ENCODE measurements at regions not wholly inside any gene's neighbourhood (a gene's known extent, or its start where the extent isn't known, plus 50 kb on each side); places are given as distances from the start of the nearest gene placed in this dataset.
"Not testable (repeated sequence)": the region's sequence is repeated elsewhere in the genome, so short reads cannot be mapped to it uniquely, and the experiment has no call there.

DNA sequence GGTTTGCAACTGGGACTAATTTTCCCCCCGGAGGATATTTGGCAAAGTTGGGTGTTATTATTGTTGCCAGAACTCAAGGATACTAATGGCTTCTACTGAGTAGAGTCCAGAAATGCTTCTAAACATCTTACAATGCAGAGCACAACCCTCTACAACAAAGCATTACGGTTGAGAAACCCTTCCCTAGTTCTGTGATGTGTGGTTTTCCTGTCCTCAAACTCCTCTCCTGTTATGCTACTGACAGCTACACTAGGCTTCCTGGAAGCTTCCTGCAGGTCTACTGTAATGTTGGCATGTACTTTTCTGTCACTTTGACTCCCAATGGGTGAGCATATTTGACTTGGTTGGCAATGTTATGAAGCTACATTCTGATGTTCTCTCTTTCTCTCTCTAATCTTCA, 1656.9 kb downstream of the MRPL39 start:
- no peak for DNase-seq

DNA sequence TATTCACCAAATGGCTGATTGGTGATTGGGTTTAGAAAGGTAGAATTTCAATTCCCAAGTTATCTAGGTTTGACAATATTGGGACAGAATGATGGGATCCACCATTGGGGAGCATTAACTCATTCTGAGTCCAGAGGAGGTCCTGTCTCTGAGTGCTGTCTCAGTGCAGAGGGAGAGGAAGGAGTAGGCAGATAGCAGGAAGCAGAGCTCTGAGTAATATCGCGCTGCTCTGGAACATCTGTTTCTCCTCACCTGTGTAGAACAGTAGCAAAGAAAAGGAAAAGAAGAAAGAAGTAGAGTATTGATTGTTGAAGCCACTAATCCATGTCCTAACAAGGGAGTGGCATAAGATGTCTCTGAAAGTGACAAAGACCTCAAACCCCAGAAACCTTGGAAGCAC, 1657.8 kb downstream of the MRPL39 start:
- DNase-seq, result no peak

DNA sequence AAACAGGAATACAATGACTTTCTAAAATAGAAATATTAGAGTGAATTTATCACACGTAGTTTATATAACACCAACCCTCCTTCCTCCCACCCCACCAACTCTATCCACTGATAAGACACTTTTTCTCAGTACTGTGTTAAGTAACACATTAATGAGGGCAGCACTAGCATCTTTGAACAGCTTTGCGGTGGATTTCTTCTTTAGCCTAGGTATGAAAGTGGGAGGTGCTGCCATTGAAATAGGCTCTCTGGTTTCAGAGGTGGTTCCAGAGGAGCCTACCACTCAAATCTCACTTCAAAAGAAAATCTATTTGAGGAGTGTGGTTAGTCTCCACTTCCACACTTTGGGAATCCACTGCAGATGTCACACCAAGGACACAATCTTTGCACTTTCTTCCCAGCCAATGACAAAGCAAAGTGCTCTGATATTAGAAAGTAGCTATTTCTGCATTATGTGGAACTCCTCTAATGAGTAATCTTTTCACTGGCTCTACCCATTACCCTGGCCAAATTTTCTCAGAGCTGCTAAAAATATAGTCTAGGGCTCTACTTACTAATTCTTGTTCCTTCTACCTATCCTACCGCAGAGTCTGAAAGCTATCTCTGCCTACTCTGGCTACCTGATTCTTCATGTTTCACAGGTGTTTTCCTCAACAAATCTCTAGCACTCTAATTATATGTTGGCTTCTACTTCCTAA, 1667.8 kb downstream of the MRPL39 start:
- no peak for DNase-seq

DNA sequence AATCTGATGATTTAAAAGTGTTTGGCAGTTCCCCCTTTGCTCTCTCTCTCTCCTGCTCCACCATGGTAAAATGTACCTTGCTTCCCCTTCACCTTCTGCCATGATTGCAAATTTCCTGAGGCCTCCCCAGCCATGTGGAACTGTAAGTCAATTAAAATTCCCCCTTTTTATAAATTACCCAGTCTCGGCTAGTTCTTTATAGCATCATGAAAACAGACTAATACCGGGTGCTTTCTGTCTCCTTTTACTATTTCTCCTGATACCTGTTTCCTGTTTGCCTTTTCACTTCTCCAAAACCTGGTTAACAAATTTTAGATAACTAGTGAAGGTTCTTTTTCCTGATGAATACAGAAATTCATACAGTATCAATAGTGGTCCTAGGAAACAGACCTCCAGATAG, 1670.3 kb downstream of the MRPL39 start:
- no peak for DNase-seq

DNA sequence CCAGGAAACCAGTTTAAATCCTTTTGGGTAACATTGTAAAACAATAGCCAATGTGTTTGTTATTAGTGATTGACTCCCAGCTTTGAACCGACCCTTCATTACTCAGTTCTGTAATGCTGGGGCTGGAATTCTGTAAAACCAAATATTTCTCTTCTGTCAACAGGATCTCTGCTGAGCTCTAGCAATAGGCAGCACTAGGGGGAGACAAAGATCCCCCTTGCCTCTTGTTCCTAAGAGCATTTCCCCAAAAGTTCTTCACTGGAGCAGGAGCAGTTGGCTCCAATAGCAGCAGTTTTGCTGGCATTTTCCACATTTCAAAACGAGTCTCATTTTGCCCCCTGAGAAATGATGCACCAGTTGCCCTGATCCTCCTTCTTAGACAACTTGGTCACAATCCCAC, 1671.1 kb downstream of the MRPL39 start:
- no peak for DNase-seq

DNA sequence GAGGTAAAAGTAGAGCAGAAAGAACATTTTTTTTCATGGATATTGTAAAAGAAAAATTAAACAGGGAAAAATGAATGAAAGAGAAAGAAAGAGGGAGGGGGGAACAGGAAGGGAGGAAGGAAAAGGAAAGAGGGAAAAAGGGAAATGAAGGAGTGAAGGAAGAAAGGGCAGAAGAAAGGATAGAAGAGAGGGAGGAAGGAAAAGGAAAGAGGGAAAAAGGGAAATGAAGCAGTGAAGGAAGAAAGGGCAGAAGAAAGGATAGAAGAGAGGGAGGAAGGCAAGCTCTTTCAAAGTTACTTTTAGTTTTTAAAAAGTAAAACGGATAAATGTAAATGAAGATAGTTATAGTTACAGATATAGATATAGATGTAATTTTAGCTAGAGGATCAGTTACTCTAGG, 1676.7 kb downstream of the MRPL39 start:
- DNase-seq, result no peak

DNA sequence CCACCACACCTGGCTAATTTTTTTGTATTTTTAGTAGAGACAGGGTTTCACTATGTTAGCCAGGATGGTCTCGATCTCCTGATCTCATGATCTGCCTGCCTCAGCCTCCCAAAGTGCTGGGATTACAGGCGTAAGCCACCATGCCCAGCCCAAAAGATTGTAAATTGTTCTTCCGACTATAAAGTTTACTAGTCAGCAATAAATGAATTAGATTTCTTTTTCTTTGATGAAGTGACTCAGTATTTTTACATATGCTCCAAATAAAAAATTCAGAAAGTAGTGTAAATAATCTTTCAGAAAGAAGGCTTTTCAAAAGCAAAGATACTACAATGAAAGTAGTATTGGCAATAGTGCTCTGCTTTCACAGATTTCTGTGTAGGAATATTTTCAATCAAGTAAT, 1680.9 kb downstream of the MRPL39 start:
- DNase-seq, result not testable (repeated sequence)

DNA sequence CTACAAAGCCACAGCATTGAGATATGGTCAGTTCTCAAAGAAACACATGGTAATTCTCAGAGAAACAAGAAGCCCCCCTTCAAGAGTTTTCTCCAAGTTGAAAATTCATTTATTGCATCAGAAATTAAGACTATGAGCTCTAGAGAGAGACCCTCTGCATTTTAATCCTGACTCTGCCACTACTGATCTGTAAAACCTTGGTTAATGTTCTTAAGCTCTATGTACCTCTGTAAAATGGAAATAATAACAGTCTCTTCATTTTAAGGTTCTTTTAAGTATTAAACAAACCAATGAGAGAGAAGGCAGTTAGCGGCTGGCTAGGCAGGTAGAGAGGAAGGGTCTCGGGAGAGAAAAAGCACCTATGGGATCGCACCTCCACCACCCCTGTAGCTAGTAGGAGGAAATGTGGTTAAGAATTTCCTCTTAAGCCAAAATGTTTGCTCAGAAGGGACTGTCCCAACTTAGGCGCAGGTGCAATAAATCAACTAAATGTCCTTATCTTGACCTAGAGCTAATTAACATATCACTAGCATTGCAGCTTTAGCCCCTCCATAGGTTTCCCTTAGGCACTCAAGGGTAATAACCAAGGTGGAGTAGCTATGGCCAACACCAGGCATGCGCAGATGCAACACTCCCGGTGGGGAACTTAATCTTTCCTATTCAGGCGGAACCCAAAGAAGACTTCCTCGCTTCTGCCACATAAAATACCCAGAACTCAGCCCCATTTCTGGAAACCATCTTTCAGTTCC, 1685.4 kb downstream of the MRPL39 start:
- no peak for DNase-seq

DNA sequence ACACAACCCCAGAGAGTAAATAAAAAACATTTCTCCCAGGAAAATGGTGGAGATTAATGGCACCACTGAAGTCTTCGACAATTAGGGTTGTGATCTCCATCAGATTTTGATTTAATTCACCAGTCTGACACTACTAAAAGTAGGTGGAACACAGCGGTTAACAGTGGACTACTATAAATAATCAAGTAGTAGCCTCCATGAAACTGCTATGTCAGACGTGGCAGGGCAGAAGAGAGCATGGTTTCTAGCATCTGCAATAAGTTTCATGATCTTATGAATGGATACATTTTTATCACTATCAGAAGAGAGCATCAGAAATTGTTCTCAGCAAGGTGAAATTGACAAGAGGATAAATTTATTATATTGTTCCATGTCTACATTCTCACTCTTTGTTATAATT, 1706.6 kb downstream of the MRPL39 start:
- DNase-seq, result no peak

DNA sequence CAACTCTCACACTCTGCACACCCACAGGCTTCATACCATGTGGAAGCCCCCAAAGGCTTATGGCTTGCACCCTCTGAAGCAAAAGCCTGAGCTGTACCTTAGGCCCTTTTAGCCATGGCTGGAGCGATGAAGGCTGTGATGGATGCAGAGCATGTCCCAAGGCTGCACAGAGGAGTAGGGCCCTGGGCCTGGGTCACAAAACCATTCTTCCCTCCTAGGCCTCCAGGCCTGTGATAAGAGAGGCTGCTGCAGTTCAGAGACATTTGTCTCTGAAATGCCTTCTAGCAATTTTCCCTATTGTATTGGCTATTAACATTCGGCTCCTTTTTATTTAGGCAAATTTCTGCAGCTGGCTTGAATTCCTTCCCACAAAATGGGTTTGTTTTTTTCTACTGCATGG, 1707.7 kb downstream of the MRPL39 start:
- DNase-seq, result no peak

DNA sequence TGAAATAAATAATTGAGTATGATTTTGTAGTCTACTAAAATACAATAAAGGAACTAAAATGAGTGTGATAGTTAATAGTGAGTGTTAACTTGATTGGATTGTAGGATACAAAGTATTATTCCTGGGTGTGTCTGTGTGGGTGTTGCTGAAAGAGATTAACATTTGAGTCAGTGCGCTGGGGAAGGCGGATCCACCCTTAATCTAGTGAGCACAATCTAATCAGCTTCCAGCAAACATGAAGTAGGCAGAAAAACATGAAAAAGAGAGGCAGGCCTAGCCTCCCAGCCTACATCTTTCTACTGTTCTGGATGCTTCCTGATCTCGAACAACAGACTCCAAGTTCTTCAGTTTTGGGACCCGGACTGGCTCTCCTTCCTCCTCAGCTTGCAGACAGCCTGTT, 1716.6 kb downstream of the MRPL39 start:
- no peak for DNase-seq

DNA sequence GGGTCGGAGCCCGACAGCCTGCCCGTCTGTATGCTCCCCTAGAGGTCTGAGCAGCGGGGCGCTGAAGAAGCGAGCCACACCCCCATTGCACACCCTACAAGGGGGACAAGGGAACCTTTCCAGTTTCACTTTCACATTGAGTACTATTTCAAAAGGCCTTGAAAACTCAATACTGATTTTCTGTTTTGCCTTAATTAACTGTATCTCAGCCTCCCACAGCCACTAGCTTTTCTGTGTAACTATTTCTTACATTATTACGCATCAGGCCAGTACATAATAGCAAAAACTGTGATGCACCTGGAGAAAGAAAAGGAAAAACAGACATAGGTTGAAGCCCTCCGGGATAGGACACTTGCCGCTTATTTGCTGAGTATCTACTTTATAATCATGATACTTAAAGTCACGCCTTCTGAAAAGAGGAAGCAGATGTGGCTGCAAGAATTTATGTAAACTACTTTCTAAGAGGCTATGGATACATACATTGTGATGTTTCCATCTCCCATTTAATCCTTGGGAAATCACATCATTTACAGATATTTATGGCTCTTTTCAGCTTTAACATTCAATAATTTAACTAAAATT, 1719.5 kb downstream of the MRPL39 start:
- DNase-seq, result peak; percentile 34

DNA sequence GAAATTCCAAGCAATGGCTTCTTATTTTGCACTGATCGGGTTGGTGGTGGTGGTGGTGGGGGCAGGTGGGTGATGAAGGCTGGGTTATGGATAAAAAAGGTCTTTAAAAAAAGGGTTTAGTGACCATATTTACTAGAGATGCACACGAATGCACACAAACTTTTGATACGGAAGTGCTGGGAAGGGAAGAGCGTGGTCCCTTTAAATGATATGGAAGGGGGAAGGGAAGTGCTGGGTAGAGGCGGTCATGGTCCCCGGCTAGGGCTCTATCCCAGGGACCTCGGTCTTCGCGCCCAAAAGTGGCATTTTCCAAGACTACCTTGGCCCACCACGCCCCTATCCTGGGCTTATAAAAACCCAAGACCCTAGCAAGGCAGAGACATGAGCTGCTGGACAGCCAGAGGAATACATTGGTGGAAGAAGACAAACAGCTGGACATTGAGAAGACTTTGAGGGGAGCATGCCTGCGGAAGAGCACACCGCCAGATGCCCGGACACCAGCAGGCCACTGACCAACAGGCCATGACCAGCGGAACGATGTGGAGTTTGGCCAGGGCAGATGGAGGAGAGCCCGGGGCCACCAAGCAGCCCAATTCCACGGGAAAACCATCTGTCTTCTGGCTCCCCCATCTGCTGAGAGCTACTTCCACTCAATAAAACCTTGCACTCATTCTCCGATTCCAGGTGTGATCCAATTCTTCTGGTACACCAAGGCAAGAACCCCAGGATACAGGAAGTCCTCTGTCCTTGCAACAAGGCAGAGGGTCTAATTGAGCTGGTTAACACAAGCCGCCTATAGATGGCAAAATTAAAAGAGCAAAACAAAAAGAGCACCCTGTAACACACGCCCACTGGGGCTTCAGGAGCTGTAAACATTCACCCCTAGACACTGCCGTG, 1720.2 kb downstream of the MRPL39 start:
- DNase-seq, result no peak

DNA sequence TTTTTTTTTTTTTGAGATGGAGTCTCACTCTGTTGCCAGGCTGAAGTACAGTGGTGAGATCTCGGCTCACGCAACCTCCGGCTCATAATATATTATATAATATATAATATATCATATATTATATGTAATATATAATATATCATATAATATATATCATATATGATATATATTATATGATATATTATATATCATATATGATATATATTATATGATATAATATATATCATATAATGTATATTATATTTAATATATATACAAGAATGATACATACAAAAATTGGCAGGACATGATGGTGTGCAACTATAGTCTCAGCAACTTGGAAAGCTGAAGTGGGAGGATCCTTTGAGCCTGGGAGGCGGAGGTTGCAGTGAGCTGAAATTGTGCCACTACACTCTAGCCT, 1725.5 kb downstream of the MRPL39 start:
- no peak for DNase-seq

DNA sequence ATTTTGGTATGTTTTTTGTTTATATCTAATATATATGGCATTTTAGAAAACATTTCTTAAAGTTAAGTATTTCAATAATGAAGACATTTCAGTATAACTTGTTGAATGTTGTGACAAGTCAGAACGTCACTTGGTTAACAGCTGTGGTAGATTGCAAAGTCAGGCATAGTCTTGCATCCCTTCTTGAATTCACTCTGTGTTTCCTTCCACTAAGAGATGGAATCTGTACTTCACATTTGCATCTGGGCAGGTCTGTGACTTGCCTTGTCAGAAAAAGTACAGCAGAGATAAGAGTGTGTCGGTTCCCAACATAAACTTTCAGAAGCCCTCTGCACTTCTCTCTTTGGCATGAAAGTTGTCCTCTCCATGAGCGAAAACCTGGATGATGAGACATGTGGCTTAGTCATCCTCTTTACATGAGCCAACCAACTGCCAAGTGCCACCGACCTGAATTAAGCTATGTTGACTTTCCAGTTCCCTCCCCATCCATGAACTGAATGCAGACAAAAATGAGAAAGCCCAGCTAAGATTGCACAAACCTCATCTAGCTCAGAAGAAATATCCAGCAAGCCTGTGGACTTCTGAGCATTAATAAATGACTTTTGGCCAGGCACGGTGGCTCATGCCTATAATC, 1730.2 kb downstream of the MRPL39 start:
- DNase-seq, result no peak

DNA sequence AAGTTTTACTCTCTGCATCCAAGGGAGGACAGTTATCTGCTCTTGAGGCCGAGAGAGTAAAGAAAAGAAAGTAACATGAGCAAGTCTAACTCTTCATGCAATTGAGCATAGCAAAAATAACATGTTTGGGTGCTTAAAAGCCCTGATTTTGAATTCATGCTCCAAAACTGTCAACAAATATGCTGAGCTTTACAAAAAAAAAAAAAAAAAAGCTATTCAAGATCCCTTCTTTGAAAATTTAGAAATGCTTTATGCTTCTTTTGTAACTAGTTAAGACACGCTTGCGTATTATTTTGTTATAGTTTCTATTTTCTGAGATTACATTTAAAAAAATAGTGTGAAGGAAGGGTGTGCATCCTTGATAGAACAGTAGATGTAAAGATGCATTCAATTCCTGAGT, 1733.0 kb downstream of the MRPL39 start:
- no peak for DNase-seq

DNA sequence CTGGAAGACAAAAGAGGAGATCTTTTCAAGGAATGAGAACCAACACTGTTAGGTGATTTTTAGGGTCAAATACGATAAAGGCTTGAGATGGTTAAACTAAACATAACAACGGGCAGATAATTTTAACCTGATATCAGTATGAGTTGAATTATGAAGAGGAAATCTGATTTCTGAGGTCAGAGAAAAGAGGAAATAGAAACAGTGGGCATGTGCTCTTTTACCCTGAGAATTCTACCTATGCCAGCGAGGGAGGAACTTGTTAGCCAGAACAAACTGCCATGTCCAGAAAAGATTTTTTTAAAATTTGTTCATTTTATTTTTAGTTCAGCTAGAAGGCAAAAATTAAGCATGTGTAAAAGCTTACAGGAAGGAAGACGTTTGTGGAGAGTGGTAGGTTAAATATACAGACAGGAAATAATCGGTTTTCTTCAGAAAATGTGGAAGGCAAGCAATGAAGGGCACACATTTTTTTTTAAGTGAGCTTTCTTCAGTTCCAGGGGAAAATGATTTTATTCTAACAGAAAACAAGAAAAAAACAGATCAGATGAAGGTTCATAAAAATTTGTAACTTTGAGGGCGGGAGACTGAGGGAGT, 1745.3 kb downstream of the MRPL39 start:
- DNase-seq, result no peak

DNA sequence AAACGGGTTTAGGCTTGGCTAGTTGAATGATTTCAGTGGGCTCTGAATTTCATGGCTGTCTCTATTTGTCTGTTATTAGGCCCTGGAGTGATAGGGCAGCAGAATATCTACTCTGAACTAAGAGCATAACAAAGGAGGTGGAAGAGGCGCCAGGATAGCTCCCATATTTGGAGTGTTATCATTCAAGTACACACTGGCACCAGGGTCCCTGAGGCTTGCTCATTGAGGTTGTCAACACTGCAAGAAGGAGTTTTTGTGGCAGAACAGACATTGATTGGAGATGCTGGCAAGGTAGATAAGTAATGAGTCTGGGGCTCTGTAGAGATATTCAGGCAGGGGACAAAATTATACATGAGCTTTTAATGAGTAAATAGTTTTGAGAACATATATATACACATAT, 1748.4 kb downstream of the MRPL39 start:
- DNase-seq, result no peak

DNA sequence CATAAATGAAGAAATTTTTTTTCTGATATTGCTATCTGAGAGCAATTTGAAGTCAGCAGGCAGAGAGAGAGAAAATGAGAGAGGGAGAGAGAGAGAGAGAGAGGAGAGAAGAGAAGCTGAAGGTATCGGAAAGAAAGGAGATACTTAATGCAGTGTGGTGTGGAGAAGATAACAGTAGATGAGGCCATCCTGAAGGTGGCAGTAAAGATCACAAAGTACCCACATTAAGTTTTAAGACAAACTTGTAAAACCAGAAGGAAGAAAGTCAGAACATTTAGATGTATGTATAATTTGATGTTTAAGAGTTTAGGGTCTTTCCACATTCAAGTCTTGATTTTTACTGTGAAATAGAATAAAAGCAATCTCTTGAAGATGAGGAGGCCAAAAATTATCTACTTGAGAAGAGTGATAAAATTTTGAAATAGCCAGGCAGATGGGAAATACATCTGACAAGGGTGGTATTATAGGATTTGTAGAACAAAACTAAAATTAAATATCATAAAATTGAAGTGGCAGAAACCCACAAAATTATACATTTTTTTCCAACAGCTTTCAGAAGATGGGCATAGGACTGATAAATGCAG, 1753.4 kb downstream of the MRPL39 start:
- DNase-seq, result no peak

DNA sequence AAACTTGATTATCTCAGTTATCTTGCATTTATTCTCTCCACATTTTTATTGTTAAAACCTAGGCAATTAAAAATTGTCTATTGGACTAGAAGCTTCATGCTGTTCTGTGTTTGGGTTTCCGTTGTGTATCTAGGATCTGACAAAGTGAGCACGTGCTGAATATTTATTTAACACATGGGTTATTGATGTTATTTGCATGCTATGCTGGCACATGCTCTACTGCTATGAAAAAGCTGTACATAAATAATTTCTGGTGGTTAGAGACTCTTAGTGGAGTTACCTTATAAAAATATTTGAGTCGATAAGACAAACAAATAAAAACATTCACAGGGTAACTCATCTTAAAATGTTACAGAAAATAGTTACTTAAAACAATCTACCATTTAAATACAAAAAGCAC, 1769.7 kb downstream of the MRPL39 start:
- DNase-seq, result no peak

DNA sequence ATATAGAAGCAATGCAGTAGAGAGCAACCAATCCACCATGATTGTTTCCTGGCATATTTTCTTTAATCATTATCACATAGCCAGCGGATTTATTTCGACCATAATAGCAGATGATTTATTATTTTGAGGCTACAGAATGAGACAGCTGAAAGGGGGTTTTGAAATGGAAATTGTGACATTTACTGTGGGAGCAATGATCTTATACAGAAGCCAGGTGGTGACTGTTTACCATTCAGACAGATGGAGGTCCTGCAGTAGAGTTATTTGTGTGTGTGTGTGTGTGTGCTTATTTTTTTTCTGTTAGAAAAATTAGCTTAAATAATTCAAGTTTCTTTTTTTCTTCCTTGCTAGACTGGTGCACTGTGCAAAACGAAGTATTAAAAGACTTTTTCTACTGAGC, 1784.5 kb downstream of the MRPL39 start:
- no peak for DNase-seq

DNA sequence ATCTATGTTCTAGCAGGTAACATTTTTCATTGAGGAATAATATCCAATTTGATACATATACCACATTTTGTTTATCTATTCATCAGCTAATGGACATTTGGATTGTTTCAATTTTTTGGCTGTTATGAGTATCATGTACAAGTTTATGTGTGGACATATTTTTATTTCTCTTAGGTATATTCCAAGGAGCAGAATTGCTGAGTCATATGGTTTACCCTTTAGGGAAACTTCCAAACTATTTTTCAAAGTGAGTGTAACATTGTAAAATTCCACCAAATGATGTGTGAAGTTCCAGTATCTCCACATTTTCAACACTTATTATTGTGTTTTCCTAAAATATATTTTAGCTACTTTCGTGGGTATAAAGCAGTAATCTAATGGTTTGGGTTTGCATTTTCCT, 1789.9 kb downstream of the MRPL39 start:
- DNase-seq, result no peak
